GM21529 (cell line): ENCODE measurements at regions not wholly inside any gene's neighbourhood (a gene's known extent, or its start where the extent isn't known, plus 50 kb on each side); places are given as distances from the start of the nearest gene placed in this dataset.

Experiments
- ATAC-seq: cut with Tn5 transposase; IDR thresholded peaks from one replicate; pipeline ENCODE4 v1.9.1; 2021; ENCODE audit not compliant: unreplicated experiment

- ATAC-seq: no peak
Measured at GRCh38 chr12:84605983-84606382, 306.6 kb downstream of the SLC6A15 start.

GRCh38 chr12:84604551-84604950, 308.0 kb downstream of the SLC6A15 start:
- no peak for ATAC-seq

- no peak for ATAC-seq
Measured at GRCh38 chr12:84603484-84604248, 308.9 kb downstream of the SLC6A15 start.

- no peak for ATAC-seq
Measured at GRCh38 chr12:84601483-84601882, 311.1 kb downstream of the SLC6A15 start.

GRCh38 chr12:84599539-84599938, 313.1 kb downstream of the SLC6A15 start:
- ATAC-seq: no peak

GRCh38 chr12:84596266-84596665, 316.3 kb downstream of the SLC6A15 start:
- ATAC-seq: no peak

- no peak for ATAC-seq
Measured at GRCh38 chr12:84594157-84594556, 318.4 kb downstream of the SLC6A15 start.

- no peak for ATAC-seq
Measured at GRCh38 chr12:84585776-84586395, 326.7 kb downstream of the SLC6A15 start.

- ATAC-seq: no peak
Measured at GRCh38 chr12:84572196-84572595, 340.4 kb downstream of the SLC6A15 start.

- ATAC-seq: no peak
Measured at GRCh38 chr12:84562331-84562730, 350.3 kb downstream of the SLC6A15 start.

- no peak for ATAC-seq
Measured at GRCh38 chr12:84561351-84561750, 351.2 kb downstream of the SLC6A15 start.

GRCh38 chr12:84554199-84554723, 358.3 kb downstream of the SLC6A15 start:
- ATAC-seq: no peak

- ATAC-seq: no peak
Measured at GRCh38 chr12:84553331-84554117, 359.1 kb downstream of the SLC6A15 start.

GRCh38 chr12:84551373-84551772, 361.2 kb downstream of the SLC6A15 start:
- ATAC-seq: no peak

- no peak for ATAC-seq
Measured at GRCh38 chr12:84550518-84550917, 362.1 kb downstream of the SLC6A15 start.

- ATAC-seq: no peak
Measured at GRCh38 chr12:84542289-84542688, 370.3 kb downstream of the SLC6A15 start.

GRCh38 chr12:84537666-84538065, 374.9 kb downstream of the SLC6A15 start:
- ATAC-seq: no peak

- ATAC-seq: no peak
Measured at GRCh38 chr12:84512751-84513150, 399.8 kb downstream of the SLC6A15 start.

GRCh38 chr12:84508851-84509260, 403.7 kb downstream of the SLC6A15 start:
- ATAC-seq: no peak

- ATAC-seq: no peak
Measured at GRCh38 chr12:84507956-84508850, 404.4 kb downstream of the SLC6A15 start.

- ATAC-seq: no peak
Measured at GRCh38 chr12:84506282-84506681, 406.3 kb downstream of the SLC6A15 start.
